HG03097 (cell line): ENCODE measurements at regions not wholly inside any gene's neighbourhood (a gene's known extent, or its start where the extent isn't known, plus 50 kb on each side); places are given as distances from the start of the nearest gene placed in this dataset.
"Not testable (repeated sequence)": the region's sequence is repeated elsewhere in the genome, so short reads cannot be mapped to it uniquely, and the experiment has no call there.

Experiments used
- ATAC-seq: cut with Tn5 transposase; IDR thresholded peaks from one replicate; pipeline ENCODE4 v1.9.1; 2021; ENCODE audit not compliant: unreplicated experiment, low FRiP score

- no peak for ATAC-seq
These were observed 910.8 kb upstream of the MIR17HG start for GRCh38 chr13:90436697-90437096.

- ATAC-seq = no peak
These were observed 908.9 kb upstream of the MIR17HG start for GRCh38 chr13:90438576-90438975.

DNA sequence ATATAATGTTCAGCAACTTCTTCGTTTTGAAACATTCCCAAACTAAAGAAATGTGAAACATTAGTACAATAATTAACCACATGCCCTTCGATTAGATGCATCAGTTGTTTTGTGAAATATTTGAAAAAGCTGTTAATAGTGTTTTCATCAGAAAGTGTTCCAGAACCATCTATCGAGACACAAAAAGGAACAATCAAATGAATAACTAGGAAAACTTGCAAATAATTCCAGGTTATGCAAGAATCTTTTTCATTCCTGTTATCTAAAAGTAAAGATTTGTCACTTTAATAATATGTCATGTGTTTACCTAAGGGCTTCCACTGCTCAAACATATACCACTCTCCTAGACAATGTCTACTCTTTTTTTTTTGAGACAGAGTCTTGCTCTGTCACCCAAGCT, 904.2 kb upstream of the MIR17HG start:
- ATAC-seq = no peak

DNA sequence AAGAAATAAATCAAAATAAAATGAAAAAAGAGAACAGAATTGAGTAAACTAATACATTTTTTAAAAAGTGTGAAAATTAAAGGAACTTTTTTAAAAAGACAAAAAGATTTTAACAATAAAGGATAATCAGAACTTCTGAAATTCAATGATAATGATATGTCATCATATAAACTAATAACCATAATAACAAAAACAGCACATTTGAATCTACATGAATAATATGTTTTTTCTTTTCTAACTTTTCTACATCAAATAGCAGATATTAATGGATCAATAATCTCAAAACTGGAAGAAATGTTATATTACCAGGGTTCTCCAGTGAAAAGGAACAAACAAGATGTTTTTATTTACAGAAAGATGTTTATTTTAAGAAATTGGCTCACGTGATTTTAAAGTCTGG, 903.3 kb upstream of the MIR17HG start:
- ATAC-seq = no peak

DNA sequence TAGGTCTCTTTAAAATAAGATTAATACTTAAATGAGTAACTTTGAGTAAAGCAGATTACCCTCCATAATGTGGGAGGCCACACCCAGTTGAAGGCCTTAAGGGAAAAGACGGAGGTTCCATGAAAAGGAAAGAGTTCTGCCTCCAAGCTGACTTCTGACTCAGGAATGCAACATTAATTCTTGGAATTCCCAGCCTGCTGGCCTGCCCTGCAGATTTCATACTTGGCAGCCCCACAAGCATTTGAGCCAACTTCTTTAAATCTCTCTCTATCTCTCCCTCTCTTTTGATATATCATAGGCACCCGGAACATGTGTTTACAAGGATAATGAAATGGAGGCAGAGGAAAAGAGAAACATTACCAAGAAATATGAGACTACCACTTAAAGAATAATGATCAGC, 902.3 kb upstream of the MIR17HG start:
- no peak for ATAC-seq

GRCh38 chr13:90447034-90447733, 900.3 kb upstream of the MIR17HG start:
- ATAC-seq = no peak

- ATAC-seq = no peak
These were observed 899.8 kb upstream of the MIR17HG start for GRCh38 chr13:90447734-90448101.

- no peak for ATAC-seq
These were observed 898.9 kb upstream of the MIR17HG start for GRCh38 chr13:90448466-90449037.

DNA sequence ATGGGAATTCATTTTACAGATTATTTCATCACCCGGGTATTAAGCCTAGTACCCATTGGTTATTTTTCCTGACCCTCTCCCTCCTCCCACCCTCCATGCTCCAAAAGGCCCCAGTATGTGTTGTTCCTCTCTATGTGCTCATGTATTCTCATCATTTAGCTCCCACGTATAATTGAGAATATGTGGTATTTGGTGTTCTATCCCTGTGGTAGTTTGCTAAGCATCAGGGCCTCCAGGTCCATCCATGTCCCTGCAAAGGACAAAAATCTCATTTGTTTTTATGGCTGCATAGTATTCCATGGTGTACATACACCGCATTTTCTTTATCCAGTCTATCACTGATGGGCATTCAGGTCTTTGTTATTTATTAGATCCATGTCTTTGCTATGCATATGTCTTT, 894.1 kb upstream of the MIR17HG start:
- ATAC-seq = no peak

- no peak for ATAC-seq
These were observed 893.4 kb upstream of the MIR17HG start for GRCh38 chr13:90454002-90454636.

DNA sequence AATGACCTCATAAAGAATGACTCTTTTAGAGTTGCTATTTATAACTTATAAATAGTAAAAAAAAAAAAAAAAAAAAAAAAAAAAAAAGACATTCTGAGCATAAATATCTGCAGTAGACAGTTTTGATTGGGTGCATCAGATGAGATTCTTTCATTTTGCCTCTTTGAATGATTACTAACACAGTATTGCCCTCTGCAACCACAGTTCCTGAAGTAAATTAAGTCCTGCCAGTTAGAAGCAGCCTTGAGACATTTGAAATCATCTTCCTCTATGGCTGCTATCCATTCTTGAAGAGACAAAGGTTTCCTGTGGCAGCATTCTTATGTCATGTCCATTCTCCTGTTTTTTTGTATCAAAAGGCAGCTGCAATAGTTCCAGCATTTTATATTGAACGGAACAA, 892.4 kb upstream of the MIR17HG start:
- no peak for ATAC-seq

GRCh38 chr13:90455823-90456222, 891.7 kb upstream of the MIR17HG start:
- no peak for ATAC-seq

- no peak for ATAC-seq
These were observed 886.1 kb upstream of the MIR17HG start for GRCh38 chr13:90461398-90461797.

DNA sequence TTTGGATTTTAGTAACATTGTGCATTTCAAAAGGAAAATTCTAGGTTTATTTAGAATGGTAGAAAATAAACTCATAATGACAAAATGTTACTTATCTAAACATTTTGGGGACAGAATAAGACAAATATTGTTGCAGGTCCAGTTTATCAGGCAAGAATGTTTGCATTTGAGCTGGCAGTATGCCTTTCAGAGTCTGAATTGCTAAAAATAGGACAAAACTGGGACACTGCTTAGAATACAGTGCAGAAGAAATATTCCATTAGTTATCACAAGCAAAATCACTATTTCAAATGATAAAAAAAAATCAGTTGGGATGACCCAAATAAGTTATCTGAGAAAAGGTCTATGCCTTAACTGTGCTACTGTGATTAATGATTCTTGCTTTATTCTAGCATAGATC, 870.3 kb upstream of the MIR17HG start:
- no peak for ATAC-seq

GRCh38 chr13:90483906-90484305, 863.6 kb upstream of the MIR17HG start:
- no peak for ATAC-seq

- no peak for ATAC-seq
These were observed 862.1 kb upstream of the MIR17HG start for GRCh38 chr13:90485436-90485835.

- no peak for ATAC-seq
These were observed 854.6 kb upstream of the MIR17HG start for GRCh38 chr13:90492872-90493271.

DNA sequence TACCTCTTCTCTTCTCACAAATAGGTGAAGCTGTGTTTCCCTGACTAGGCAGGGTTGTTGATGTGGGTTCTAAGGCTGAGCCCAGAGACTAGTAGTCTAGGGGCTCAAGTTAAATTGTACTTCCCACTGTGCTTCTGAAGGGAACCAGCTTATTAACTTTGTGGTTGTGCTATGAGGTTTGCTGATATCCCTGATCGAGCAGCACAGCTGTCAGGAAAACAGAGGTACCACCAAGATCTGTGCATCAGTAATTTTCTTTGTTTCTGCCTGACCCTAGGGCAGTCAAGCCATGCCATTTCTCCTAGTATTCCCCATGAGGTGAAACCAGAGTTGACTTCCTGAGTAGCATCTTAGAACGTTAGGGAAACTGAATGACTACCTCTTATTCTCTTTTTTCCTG, 853.8 kb upstream of the MIR17HG start:
- no peak for ATAC-seq

DNA sequence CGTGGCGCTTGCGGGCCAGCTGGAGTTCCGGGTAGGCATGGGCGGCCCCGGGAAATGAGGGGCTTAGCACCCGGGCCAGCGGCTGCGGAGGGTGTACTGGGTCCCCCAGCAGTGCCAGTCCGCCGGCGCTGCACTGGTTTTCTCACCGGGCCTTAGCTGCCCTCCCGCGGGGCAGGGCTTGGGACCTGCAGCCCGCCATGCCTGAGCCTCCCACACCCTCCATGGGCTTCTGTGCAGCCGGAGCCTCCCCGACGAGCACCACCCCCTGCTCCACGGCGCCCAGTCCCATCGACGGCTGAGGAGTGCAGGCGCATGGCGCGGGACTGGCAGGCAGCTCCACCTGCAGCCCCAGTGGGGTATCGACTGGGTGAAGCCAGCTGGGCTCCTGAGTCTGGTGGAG, 852.6 kb upstream of the MIR17HG start:
- not testable (repeated sequence) for ATAC-seq

DNA sequence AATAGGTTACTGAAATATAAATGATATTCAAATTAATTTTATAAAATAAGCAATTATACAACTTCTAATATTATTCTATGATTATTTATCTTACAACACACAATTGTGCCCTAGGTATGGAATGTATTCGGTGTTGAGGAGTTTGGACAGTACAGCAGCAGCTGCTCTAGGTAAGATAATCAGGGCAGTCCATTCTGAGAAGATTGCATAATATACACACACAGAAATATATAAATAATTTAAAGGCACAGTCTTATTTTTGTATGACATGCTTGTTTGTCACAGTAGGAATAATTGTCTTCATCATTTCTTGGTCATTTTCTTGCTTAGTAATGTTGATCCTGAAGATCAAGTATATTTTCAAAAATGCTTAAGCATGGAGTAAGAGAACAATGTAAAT, 849.4 kb upstream of the MIR17HG start:
- ATAC-seq = no peak

- ATAC-seq = no peak
These were observed 848.7 kb upstream of the MIR17HG start for GRCh38 chr13:90498816-90499215.

GRCh38 chr13:90500569-90500968, 846.9 kb upstream of the MIR17HG start:
- no peak for ATAC-seq
